NCI-H2029 treated with DMSO at 0.1 percent for 48 hours (cell line): ENCODE measurements at regions not wholly inside any gene's neighbourhood (a gene's known extent, or its start where the extent isn't known, plus 50 kb on each side); places are given as distances from the start of the nearest gene placed in this dataset.

Source experiments
- DNase-seq: peaks from one replicate; lab custom pipeline; 2025; lab: John Stamatoyannopoulos, UW

DNA sequence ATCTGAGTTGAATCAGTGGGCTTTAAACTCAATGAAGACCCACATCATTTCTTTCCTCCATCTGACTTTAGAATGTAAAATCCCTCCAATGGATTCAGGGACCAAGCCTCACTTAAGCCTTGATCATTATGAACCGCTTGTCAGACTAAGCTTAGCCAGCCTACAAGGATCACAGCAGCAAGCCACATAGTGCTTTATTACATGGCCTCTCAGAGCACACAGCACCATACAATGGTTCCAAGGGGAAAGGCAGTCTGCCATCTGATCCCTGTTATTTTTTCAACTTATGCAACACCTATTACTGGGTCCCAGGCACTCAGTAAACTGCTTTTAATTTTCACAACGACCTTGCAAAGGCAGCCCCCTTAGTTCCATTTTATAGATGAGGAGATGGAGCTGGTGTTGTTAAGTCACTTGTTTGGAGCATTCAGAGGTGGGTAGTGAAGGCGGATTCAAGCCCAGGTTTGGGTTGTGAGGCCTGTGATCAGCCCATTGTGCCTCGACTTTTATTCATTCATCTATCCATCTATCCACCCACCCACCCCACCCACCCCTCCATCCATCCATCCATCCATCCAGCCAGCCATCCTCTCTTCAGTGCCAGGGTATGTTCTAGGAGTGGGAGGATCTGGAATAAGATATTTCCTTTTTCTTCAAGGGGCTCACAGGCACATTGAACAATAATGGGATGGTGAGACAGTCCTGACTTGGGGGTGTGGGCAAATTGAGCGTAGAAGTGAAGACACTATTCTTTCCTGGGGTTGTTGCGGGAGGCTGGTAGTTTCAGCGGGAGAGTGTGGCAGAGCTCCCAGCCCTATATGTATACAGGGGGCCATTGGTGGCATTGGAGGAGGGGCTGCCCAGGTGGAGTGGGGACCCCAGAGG, 141.2 kb downstream of the MYCN start:
- DNase-seq: no peak

DNA sequence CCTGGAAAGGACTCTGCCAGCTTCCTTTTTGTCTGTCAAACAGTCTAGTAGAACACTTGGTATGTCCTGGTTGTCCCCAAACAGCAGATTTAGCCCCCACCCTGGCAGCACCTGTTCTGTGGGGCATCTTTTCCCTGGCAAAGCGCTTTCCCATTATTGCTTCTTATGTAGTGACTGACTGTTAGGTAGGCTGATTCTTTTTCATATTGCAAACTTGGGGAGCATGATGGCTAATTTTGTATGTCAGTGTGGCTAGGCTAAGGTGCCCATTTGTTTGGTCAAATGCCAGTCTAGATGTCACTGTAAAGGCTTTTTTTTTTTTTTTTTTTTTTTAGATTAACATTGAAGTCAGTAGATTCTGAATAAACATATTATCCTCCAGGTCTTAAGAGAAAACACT, 140.2 kb downstream of the MYCN start:
- DNase-seq: no peak

DNA sequence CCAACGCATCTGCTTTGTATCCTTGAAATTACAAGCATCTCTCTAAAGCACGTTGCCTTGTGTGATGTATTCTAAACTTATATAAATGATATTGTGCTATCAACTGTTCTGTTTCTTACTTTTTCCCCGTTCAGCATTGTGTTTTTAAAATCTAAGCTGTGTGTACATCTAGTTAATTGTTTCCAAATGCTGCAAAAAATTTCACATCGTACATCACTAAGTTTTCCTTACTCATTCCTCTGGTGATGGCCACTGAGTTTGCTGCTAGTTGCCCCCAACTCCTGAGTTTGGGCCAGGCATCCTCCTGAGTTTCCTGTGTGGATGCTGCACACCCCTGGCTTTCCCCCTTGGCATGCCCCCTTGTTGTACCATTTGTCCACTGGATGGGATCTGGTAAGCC, 139.7 kb downstream of the MYCN start:
- DNase-seq: no peak

DNA sequence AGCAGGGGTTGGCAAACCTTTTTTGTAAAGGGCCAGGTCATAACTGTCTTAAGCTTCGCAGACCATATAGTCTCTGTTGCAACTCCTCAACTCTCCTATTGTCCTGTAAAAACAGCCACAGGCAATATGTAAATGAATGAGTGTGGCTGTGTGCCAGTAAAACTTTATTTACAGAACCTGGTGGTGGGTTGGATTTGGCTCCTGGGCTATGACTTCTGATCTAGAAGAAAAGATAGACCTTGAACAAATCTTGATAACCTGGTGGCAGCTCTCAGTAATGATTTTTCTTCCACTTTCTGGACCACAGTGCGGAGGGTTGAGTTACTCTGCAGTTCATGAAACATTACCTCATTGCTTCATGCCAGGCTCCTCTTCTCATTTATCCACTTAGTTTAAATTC, 139.3 kb downstream of the MYCN start:
- DNase-seq: no peak

DNA sequence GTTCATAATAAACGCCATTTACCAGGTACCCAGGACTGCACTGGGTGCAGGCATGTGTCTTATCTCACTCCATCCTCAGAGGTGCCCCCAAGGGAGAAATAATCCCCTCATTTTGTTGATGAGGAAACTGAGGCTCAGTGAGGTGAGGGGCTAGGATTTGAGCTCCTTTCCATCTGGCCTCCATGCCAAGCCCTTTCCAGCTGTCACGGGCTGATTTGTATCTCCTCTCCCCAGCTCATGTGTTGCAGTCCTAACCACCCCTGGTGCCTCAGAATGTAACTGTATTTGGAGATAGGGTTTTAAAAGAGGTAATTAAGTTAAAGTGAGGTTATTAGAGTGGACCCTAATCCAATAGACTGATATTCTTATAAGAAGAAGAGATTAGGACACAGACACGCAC, 137.3 kb downstream of the MYCN start:
- no peak for DNase-seq

DNA sequence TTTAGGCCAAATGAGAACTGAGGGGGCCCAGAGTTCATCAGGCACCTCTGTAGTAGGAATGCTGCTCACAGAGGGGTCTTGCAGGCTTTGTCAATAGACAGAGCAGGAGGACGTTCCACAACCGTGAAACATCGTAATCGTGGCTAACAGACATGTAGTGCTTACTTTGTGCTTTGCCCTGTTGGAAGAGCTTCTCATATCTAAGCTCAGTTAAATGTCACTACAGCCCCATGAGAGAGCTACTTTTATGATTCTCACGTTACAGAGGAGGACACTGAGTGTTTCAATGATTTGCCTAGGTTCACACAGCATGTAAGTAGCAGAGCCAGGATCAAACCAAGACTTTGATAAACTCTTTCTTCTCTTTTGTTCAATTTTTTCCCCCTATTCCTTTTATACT, 136.6 kb downstream of the MYCN start:
- DNase-seq: no peak

DNA sequence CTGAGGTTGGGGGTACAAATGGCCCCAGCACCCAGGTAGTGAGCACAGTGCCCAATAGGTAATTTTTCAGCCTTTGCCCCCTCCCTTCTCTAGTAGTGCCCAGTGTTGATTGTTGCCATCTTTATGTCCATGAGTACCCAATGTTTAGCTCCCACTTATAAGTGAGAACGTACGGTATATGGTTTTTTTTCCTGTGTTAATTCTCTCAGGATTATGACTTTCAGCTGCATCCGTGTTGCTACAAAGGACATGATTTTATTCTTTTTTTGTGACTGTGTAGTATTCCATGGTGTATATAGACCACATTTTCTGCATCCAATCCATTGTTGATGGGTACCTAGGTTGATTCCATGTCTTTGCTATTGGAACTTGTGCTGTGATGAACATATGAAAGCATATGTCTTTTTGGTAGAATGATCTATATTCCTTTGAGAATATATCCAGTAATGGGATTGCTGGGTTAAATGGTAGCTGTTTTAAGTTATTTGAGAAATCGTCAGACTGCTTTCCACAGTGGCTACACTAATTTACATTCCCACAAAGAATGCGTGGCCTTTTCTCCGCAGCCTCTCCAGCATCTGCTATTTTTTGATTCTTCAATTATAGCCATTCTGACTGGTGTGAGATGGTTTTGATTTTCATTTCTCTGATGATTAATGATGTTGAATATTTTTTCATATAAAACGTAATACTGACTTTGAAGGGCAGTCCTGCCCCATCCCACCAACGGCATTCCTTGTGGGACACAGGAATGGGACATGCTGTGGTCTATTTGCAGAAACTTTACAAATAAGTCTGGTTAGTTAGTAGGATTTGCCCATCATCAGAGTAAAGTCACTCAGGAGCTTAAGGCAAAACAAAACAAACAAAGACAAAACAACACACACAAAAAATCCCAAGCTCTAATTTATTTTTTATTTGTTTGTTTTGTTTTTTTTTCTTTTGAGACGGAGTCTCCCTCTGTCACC, 135.0 kb downstream of the MYCN start:
- no peak for DNase-seq

DNA sequence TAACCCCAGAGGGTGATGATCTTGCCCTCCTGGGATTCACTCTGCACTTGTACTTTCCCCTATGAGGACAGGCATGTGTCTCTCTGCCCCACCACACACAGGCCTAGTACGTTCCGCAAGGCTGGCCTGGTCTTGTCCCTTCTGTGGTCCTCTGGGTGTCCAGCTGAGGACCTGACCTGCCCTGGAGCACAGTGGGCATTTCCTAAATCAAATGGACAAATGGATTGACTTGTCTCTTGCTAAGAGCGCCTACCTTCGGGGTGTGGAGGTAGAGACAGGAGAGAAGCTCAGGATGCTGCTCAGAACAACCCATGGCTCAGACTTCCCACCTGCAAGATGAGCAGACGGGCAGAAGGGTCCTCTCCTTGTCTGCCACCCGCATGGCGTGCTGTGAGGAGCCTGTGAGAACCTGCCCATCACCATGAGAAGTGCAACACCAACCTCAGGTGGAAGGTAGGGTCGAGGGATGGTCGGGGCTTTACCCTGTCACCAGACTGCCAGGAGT, 133.6 kb downstream of the MYCN start:
- no peak for DNase-seq

DNA sequence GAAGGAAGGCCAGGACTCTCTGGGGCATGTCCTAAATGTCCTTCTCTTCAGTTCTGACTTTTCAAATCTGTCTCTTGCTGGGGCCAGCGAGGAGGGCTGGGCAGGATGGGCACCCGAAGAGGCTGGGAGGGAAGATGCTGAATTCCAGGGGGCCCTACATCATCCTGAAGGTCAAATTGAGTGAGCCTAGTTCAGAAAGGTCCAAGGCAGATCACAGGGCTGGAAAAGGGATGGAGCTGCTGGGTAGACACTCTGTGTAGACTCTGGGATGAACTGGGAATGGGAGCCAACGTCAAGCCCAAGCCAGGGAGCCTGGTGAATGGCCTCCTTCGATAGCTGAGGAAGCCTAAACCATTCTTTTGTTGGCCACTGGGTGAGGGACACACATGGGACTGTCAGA, 133.1 kb downstream of the MYCN start:
- no peak for DNase-seq

DNA sequence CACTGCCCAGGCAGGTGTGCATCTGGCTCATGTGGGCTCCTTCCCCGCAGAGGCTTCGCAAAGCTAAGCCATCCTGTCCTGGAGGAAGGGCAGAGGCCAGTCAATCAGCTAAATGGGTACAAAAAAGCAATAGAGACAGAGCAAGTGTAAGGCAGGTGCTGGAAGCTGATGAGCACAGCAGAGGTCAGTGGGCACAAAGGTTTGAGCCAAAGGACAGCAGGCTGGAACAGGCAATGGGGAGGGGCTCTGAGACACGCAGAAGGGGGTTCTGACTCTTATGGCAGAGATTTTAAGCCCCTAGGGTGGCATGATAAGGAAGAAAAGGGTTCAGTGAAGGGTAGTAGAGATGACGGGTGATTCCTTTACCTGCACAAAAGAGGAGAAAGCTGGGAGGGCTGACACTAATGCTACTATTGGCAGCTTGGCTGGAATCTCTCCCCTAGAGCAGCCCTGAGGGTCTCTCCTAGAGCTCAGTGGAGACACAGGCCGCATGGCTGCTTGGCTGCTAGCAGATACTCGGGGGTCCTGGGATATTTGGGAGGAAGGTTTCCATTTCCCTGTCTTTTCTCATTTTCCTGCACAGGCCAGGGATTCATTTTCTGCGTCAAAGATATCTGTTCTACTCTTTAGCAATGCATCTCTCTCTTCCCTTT, 132.4 kb downstream of the MYCN start:
- no peak for DNase-seq

DNA sequence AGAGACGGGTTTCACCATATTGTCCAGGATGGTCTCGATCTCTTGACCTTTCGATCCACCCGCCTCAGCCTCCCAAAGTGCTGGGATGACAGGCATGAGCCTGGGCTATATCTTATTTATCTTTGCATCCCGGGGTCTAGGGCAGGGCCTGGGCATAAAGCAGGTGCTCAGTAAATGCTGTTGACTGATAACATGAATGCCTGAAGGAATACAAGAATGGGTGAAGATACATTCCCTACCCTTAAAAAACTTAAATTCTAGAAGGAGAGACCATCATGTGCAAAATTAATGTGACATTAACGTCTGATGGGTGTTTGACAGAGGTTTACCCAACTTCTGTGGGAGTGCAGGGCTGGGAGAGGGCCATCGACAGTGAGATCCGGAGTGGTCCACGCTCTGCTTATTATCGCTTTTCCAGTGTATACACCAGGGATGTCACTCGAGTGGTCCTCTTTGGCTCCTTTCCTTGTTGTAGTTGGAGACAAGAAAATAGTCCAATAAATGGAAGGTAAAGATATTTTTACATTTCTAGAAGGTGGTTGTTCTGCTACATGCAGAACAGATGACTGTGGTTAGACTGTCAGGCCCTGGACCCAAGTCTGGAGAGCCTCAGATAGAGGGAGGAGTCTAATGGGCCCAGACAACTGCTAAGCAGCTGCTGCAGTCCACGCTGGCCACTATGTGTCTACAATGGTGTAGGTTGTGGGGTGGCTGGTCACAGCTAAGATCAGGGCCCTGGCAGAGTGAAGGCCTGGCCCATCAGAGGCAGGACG, 131.7 kb downstream of the MYCN start:
- DNase-seq: no peak

DNA sequence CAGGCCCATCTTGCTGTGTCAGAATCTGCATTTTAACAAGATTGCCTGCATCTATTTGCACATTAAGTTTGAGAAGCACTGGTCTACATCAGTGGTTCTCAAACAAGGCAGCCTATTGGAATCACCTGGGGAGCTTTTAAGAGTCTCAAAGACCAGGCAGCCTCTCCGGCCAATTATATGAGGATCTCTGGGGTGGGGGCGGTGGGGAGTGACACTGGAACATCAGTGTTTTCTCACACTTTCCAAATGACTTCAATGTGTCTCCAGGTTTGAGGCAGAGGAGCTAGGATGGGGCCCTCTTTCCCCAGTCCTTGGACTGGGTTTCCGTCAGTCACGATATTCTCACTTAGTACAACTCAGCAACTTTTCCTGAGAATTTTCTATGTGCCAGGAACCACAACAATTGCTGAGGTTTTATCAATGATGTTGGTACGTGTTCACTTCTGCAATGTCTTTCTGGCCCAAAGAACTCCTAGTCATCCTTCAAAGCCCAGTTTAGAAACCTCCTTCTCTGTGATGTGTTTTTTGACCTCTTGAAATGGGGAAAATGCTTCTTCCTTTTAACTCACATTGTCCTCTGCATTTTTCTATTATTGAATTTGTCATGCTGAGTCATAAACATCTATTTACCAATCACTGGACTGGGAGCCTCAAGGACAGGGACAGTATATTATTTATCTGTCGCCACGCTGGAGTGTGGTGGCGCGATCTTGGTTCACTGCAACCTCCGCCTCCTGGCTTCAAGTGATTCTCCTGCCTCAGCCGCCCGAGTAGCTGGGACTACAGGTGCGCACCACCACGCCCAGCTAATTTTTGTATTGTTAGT, 130.9 kb downstream of the MYCN start:
- DNase-seq: no peak

DNA sequence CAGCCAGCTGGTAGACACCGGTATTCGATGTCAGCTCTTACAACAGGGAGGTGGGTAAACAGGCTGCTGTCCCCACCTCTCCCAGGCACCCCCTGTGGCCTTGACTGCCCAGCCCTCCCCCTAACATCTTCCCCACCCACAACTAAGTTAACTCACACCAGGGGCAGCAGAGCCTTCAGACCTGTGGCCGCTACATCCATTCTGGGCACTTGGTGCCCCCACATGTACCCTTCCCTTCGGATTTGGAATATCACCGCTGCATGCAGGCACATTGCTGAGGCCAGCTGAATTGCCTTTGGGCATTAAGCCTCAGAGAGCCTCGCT, 130.3 kb downstream of the MYCN start:
- no peak for DNase-seq

DNA sequence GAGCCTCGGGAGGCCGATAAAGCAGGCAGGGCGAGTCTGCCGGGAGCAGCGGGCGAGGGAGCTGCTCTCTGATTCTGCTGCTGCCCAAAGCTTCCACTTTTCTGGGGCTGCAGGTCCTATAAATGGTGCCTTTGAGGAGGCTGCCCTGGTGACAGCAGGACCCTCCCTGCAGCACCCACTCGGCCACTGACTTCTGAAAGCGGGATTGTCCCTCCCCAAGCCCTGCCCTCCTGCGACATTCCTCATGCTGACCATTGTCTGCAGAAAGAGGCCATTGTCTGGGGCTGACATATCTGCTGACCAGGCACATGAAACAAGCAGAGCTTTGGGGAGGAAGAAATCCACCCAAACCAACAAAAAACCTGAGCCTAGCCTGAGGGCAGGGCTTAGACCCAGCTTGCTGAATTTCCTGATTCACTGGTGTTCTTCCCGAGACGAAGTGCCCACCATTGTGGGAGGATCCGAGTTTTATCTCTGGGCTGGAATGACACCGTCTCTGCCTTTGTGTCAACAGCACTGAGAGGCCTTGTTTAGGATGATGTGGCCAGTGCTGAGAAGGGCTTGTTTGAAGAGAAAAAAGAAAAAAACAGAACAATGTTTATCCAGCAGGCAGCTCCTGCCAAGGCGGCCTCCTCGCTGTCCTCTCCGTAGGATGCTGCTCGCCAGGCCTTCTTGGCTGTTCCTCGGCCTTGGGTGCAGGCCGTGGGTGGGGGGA, 129.7 kb downstream of the MYCN start:
- no peak for DNase-seq

DNA sequence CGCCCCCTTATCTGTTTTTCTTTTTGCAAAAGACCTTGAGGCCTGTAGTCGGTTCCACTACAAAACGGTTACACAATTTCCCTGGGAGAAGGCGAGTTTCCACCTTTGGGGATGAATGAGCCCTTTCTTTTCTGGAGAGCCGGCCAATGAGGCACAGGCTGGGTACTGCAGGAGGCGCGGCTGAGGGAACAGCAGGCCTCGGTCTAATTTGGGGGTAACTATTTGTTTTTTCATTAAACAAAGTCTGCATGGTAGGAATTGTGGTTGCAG, 129.2 kb downstream of the MYCN start:
- no peak for DNase-seq

DNA sequence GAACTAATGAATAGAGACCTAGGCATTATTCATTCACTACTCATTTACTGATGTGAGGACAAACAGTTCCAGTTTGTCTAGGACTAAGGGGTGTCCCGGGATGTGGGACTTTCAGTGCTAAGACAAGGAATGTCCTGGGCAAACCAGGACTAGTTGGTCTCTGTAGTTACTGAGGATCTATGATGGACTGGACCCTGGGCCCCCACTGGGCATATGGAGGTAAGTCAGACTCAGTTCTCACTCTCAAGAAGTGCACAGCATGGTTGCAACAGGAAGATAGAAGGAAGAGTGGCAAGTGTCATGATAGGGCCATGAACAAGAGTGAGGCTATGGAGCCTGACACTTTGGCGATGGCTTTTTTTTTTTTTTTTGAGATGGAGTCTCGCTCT, 128.2 kb downstream of the MYCN start:
- no peak for DNase-seq

DNA sequence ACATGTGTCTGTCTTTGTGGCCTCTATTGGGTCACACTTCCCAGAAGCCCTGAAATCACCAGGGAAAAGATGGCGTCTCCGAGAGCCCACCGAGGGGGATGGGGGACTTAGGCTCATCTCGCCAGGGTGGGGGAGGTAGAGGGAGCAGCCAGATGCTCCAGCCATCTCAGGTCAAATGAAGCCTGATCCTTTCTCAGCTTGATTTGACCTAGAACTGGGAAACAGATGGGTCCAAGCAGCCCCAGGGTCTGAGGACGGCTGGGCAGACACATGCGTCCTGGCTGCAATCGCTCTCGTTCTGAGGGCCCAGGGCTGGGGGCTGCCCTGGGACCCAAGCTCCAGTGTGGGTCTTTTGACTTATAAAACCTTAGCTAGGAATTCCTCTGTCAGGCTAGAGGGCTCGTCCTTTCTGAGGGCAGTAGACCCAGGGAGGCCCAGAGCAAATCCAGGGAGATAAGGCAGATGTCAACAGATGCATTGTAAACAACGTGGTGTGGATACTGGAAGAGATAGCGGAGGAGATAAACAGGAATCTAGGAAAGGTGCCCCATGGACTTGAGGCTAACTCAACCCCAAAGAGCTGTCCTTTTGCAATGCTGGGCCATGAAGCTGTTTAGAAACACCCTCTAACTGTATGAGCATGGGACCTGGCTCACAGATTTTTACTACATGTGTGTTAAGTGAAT, 127.7 kb downstream of the MYCN start:
- no peak for DNase-seq

DNA sequence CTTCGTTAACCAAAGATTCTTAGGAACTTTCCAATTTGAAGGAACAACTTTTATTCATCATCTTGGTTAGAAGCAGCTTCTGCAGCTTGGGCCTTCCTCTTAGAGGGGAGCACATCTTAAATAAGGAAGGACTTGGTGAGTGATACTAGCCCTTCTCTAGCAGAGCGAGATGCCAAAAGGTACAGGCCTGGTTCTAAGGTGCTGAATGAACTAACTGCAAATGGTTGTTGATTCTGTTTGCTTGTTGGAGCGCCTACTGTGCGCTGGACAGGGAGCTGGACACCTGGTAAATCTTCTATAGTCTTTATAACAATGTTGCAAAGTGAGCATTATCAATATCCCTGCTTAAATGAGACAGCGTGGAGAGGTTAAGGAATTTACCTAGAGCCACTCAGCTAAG, 127.1 kb downstream of the MYCN start:
- no peak for DNase-seq

DNA sequence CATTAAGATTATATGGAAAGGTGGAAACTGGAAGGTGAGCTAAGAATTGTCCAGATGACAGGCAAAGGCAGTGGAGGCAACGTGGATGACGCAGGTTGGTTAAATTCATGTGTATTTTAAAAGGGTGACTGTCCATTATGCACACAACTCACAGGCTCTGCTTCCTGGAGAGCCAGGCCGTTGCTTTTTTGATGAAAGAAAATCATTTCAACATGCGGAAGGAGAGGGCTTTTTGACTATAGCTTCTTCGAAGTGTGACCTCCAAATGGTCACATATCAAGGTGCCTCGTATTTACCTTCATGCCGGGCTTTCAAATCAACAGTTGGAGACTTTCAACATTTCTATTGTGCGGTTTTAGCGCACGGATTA, 126.7 kb downstream of the MYCN start:
- no peak for DNase-seq
